Hepatocyte (in vitro differentiated cells): ENCODE measurements at regions not wholly inside any gene's neighbourhood (a gene's known extent, or its start where the extent isn't known, plus 50 kb on each side); places are given as distances from the start of the nearest gene placed in this dataset.

ENCODE experiments used
- EZH2 ChIP-seq: fragments of 200-600 bp; sonication (generic); IDR thresholded peaks from 2 replicates; pipeline ENCODE4 v1.6.1; 2016; ENCODE audit warnings: antibody characterized with exemption, mild to moderate bottlenecking, borderline replicate concordance
- EZH2phosphoT487 ChIP-seq: fragments of 200-600 bp; sonication (generic); IDR thresholded peaks from one replicate; pipeline ENCODE4 v1.6.1; 2018; ENCODE audit warnings: antibody characterized with exemption, mild to moderate bottlenecking, low read depth, moderate library complexity; ENCODE audit not compliant: unreplicated experiment, severe bottlenecking
- TF ChIP-seq, protein P1 (sequence below): fragments of 200-600 bp; sonication (generic); IDR thresholded peaks from 2 replicates; pipeline ENCODE4 v1.5.1; 2016; ENCODE audit warnings: antibody characterized with exemption, mild to moderate bottlenecking; ENCODE audit not compliant: poor library complexity

DNA sequence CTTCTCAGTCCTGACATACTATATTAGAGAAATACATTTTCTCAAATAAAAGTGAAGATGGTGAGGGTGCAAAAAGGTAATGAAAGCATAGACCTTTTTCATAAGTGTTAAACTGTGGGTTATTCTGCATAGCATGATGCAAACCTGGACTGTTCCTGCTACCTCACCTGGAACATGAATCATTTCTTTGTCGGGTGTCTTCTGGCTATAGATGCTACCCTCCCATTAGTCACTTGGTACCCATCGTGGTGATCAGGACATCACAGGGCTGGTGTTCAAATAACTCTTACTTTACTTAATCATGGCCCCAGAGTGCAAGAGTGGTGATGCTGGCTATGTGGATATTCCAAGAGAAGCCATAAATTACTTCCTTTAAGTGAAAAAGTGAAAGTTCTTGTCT, 264.7 kb upstream of the AGA start:
- TF ChIP-seq, protein P1, sequence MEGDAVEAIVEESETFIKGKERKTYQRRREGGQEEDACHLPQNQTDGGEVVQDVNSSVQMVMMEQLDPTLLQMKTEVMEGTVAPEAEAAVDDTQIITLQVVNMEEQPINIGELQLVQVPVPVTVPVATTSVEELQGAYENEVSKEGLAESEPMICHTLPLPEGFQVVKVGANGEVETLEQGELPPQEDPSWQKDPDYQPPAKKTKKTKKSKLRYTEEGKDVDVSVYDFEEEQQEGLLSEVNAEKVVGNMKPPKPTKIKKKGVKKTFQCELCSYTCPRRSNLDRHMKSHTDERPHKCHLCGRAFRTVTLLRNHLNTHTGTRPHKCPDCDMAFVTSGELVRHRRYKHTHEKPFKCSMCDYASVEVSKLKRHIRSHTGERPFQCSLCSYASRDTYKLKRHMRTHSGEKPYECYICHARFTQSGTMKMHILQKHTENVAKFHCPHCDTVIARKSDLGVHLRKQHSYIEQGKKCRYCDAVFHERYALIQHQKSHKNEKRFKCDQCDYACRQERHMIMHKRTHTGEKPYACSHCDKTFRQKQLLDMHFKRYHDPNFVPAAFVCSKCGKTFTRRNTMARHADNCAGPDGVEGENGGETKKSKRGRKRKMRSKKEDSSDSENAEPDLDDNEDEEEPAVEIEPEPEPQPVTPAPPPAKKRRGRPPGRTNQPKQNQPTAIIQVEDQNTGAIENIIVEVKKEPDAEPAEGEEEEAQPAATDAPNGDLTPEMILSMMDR = no peak
- TF ChIP-seq EZH2phosphoT487 = no peak
- no peak for TF ChIP-seq EZH2
